ENCODE measurements at regions not wholly inside any gene's neighbourhood (a gene's known extent, or its start where the extent isn't known, plus 50 kb on each side); places are given as distances from the start of the nearest gene placed in this dataset.

- Histone ChIP-seq H3K36me3 (ENCODE audit: control insufficient read depth, insufficient read depth, low read length) (no peaks in the 10 kb centered on the region), H3K27ac (ENCODE audit: low read depth, low read length, severe bottlenecking) (no peak overlapping the region), H3K4me3 (ENCODE audit: extremely low read depth, insufficient read depth, low read length, poor library complexity, severe bottlenecking) (no peak overlapping the region), H3K9me3 (ENCODE audit: control insufficient read depth, low read length) (no peaks in the 10 kb centered on the region), H3K4me1 (ENCODE audit: control insufficient read depth, insufficient read depth, low read length, poor library complexity, severe bottlenecking) (no peaks in the 10 kb centered on the region)
- WGBS, 2 experiments (ENCODE audit: insufficient coverage in 2 of 2) = no CpG with 5 or more reads among the region's 1 CpG
Measured at GRCh38 chr1:190597294-190597693, 119.6 kb upstream of the BRINP3 start.

GRCh38 chr1:190599670-190600069 lies 122.0 kb upstream of the BRINP3 start:
- Histone ChIP-seq H3K36me3 (ENCODE audit: control insufficient read depth, insufficient read depth, low read length) (no peaks in the 10 kb centered on the region), H3K4me3 (ENCODE audit: extremely low read depth, insufficient read depth, low read length, poor library complexity, severe bottlenecking) (no peak overlapping the region)

GRCh38 chr1:190602325-190602724 lies 124.7 kb upstream of the BRINP3 start:
- Histone ChIP-seq H3K9me3 (ENCODE audit: control insufficient read depth, low read length) (no peaks in the 10 kb centered on the region), H3K4me1 (ENCODE audit: control insufficient read depth, insufficient read depth, low read length, poor library complexity, severe bottlenecking) (no peaks in the 10 kb centered on the region), H3K4me3 (ENCODE audit: extremely low read depth, insufficient read depth, low read length, poor library complexity, severe bottlenecking) (no peak overlapping the region), H3K27ac (ENCODE audit: low read depth, low read length, severe bottlenecking) (no peak overlapping the region), H3K36me3 (ENCODE audit: control insufficient read depth, insufficient read depth, low read length) (no peaks in the 10 kb centered on the region)
- WGBS, 2 experiments (ENCODE audit: insufficient coverage in 2 of 2) = 100% methylated on average over 1 of the region's 3 CpGs; no CpG with 5 or more reads in 1 of the 2 experiments

More at GRCh38 chr1:190599670-190600069, 122.0 kb upstream of the BRINP3 start:
- Histone ChIP-seq H3K9me3 (ENCODE audit: control insufficient read depth, low read length) (no peaks in the 10 kb centered on the region), H3K4me1 (ENCODE audit: control insufficient read depth, insufficient read depth, low read length, poor library complexity, severe bottlenecking) (no peaks in the 10 kb centered on the region), H3K27ac (ENCODE audit: low read depth, low read length, severe bottlenecking) (no peak overlapping the region)

GRCh38 chr1:190608282-190608681 lies 130.6 kb upstream of the BRINP3 start:
- WGBS, 2 experiments (ENCODE audit: insufficient coverage in 2 of 2) = 94 to 100% methylated on average over 2 to 4 of the region's 6 CpGs
- no peaks in the 10 kb centered on the region for H3K36me3 ChIP-seq (ENCODE audit: control insufficient read depth, insufficient read depth, low read length)

GRCh38 chr1:190615818-190616217 lies 138.2 kb upstream of the BRINP3 start:
- Histone ChIP-seq H3K4me1 (ENCODE audit: control insufficient read depth, insufficient read depth, low read length, poor library complexity, severe bottlenecking) (no peaks in the 10 kb centered on the region), H3K4me3 (ENCODE audit: extremely low read depth, insufficient read depth, low read length, poor library complexity, severe bottlenecking) (no peak overlapping the region), H3K9me3 (ENCODE audit: control insufficient read depth, low read length) (no peaks in the 10 kb centered on the region), H3K27ac (ENCODE audit: low read depth, low read length, severe bottlenecking) (no peak overlapping the region), H3K36me3 (ENCODE audit: control insufficient read depth, insufficient read depth, low read length) (no peaks in the 10 kb centered on the region)
- 78 to 93% methylated on average over 6 to 7 of the region's 7 CpGs for whole genome bisulfite sequencing, 2 experiments (ENCODE audit: insufficient coverage in 2 of 2)

More at GRCh38 chr1:190608282-190608681, 130.6 kb upstream of the BRINP3 start:
- Histone ChIP-seq H3K4me3 (ENCODE audit: extremely low read depth, insufficient read depth, low read length, poor library complexity, severe bottlenecking) (no peak overlapping the region), H3K4me1 (ENCODE audit: control insufficient read depth, insufficient read depth, low read length, poor library complexity, severe bottlenecking) (no peaks in the 10 kb centered on the region), H3K27ac (ENCODE audit: low read depth, low read length, severe bottlenecking) (no peak overlapping the region), H3K9me3 (ENCODE audit: control insufficient read depth, low read length) (no peaks in the 10 kb centered on the region)

GRCh38 chr1:190616235-190616634 lies 138.6 kb upstream of the BRINP3 start:
- Histone ChIP-seq H3K9me3 (ENCODE audit: control insufficient read depth, low read length) (no peaks in the 10 kb centered on the region), H3K4me1 (ENCODE audit: control insufficient read depth, insufficient read depth, low read length, poor library complexity, severe bottlenecking) (no peaks in the 10 kb centered on the region), H3K36me3 (ENCODE audit: control insufficient read depth, insufficient read depth, low read length) (no peaks in the 10 kb centered on the region), H3K4me3 (ENCODE audit: extremely low read depth, insufficient read depth, low read length, poor library complexity, severe bottlenecking) (no peak overlapping the region), H3K27ac (ENCODE audit: low read depth, low read length, severe bottlenecking) (no peak overlapping the region)
- WGBS, 2 experiments (ENCODE audit: insufficient coverage in 2 of 2) = 85 to 92% methylated on average over 1 of the region's 1 CpG

GRCh38 chr1:190619724-190620123 lies 142.1 kb upstream of the BRINP3 start:
- H3K4me3 ChIP-seq (ENCODE audit: extremely low read depth, insufficient read depth, low read length, poor library complexity, severe bottlenecking) = no peak overlapping the region

GRCh38 chr1:190633488-190633887 lies 155.8 kb upstream of the BRINP3 start:
- Histone ChIP-seq H3K27ac (ENCODE audit: low read depth, low read length, severe bottlenecking) (no peak overlapping the region), H3K36me3 (ENCODE audit: control insufficient read depth, insufficient read depth, low read length) (no peaks in the 10 kb centered on the region), H3K4me1 (ENCODE audit: control insufficient read depth, insufficient read depth, low read length, poor library complexity, severe bottlenecking) (no peaks in the 10 kb centered on the region), H3K9me3 (ENCODE audit: control insufficient read depth, low read length) (no peaks in the 10 kb centered on the region), H3K4me3 (ENCODE audit: extremely low read depth, insufficient read depth, low read length, poor library complexity, severe bottlenecking) (no peak overlapping the region)

More at GRCh38 chr1:190619724-190620123, 142.1 kb upstream of the BRINP3 start:
- Histone ChIP-seq H3K36me3 (ENCODE audit: control insufficient read depth, insufficient read depth, low read length) (no peaks in the 10 kb centered on the region), H3K9me3 (ENCODE audit: control insufficient read depth, low read length) (no peaks in the 10 kb centered on the region), H3K27ac (ENCODE audit: low read depth, low read length, severe bottlenecking) (no peak overlapping the region), H3K4me1 (ENCODE audit: control insufficient read depth, insufficient read depth, low read length, poor library complexity, severe bottlenecking) (no peaks in the 10 kb centered on the region)
- no CpG with 5 or more reads among the region's 1 CpG for WGBS, 2 experiments (ENCODE audit: insufficient coverage in 2 of 2)

GRCh38 chr1:190634134-190634533 lies 156.5 kb upstream of the BRINP3 start:
- 80 to 92% methylated on average over 2 of the region's 2 CpGs for WGBS, 2 experiments (ENCODE audit: insufficient coverage in 2 of 2)
- H3K27ac ChIP-seq (ENCODE audit: low read depth, low read length, severe bottlenecking) = no peak overlapping the region
- no peaks in the 10 kb centered on the region for H3K36me3 ChIP-seq (ENCODE audit: control insufficient read depth, insufficient read depth, low read length)
- no peaks in the 10 kb centered on the region for H3K9me3 ChIP-seq (ENCODE audit: control insufficient read depth, low read length)
- H3K4me3 ChIP-seq (ENCODE audit: extremely low read depth, insufficient read depth, low read length, poor library complexity, severe bottlenecking) = no peak overlapping the region
- no peaks in the 10 kb centered on the region for H3K4me1 ChIP-seq (ENCODE audit: control insufficient read depth, insufficient read depth, low read length, poor library complexity, severe bottlenecking)

- Histone ChIP-seq H3K4me3 (ENCODE audit: extremely low read depth, insufficient read depth, low read length, poor library complexity, severe bottlenecking) (no peak overlapping the region), H3K36me3 (ENCODE audit: control insufficient read depth, insufficient read depth, low read length) (no peaks in the 10 kb centered on the region), H3K27ac (ENCODE audit: low read depth, low read length, severe bottlenecking) (no peak overlapping the region), H3K9me3 (ENCODE audit: control insufficient read depth, low read length) (no peaks in the 10 kb centered on the region), H3K4me1 (ENCODE audit: control insufficient read depth, insufficient read depth, low read length, poor library complexity, severe bottlenecking) (no peaks in the 10 kb centered on the region)
Measured at GRCh38 chr1:190649553-190649952, 171.9 kb upstream of the BRINP3 start.

GRCh38 chr1:190658907-190659306 lies 181.2 kb upstream of the BRINP3 start:
- WGBS, 2 experiments (ENCODE audit: insufficient coverage in 2 of 2) = no CpG with 5 or more reads among the region's 2 CpGs
- Histone ChIP-seq H3K4me1 (ENCODE audit: control insufficient read depth, insufficient read depth, low read length, poor library complexity, severe bottlenecking) (no peaks in the 10 kb centered on the region), H3K36me3 (ENCODE audit: control insufficient read depth, insufficient read depth, low read length) (no peaks in the 10 kb centered on the region), H3K9me3 (ENCODE audit: control insufficient read depth, low read length) (no peaks in the 10 kb centered on the region), H3K27ac (ENCODE audit: low read depth, low read length, severe bottlenecking) (no peak overlapping the region), H3K4me3 (ENCODE audit: extremely low read depth, insufficient read depth, low read length, poor library complexity, severe bottlenecking) (no peak overlapping the region)

GRCh38 chr1:190663962-190664361 lies 186.3 kb upstream of the BRINP3 start:
- no peaks in the 10 kb centered on the region for H3K9me3 ChIP-seq (ENCODE audit: control insufficient read depth, low read length)
- H3K4me1 ChIP-seq (ENCODE audit: control insufficient read depth, insufficient read depth, low read length, poor library complexity, severe bottlenecking) = no peaks in the 10 kb centered on the region
- no CpG with 5 or more reads among the region's 1 CpG for WGBS, 2 experiments (ENCODE audit: insufficient coverage in 2 of 2)
- H3K4me3 ChIP-seq (ENCODE audit: extremely low read depth, insufficient read depth, low read length, poor library complexity, severe bottlenecking) = no peak overlapping the region
- H3K36me3 ChIP-seq (ENCODE audit: control insufficient read depth, insufficient read depth, low read length) = no peaks in the 10 kb centered on the region
- H3K27ac ChIP-seq (ENCODE audit: low read depth, low read length, severe bottlenecking) = no peak overlapping the region
